Vagina (tissue), 2 donors: ENCODE measurements at regions not wholly inside any gene's neighbourhood (a gene's known extent, or its start where the extent isn't known, plus 50 kb on each side); places are given as distances from the start of the nearest gene placed in this dataset.

Experiments
- CTCF ChIP-seq, 3 experiments: fragments of 450-650 bp in 2 of 3; fragments of 200-600 bp in 1 of 3; sonication (generic) in 1 of 3; IDR thresholded peaks; one replicate each; pipeline ENCODE4 v1.5.1; 2017 to 2019; ENCODE audit warnings: antibody characterized with exemption in 3 of 3, mild to moderate bottlenecking in 2 of 3, moderate library complexity in 2 of 3
- POLR2A ChIP-seq, 2 donors: fragments of 450-650 bp; IDR thresholded peaks; one replicate each; pipeline ENCODE4 v1.6.1; 2017; ENCODE audit warnings: antibody characterized with exemption in 2 of 2, mild to moderate bottlenecking in 2 of 2, moderate library complexity in 2 of 2

- TF ChIP-seq CTCF (IDR thresholded peaks at IDR 0.05) (no peak), POLR2A (IDR thresholded peaks at IDR 0.05) (no peak)
Measured at GRCh38 chr15:98530570-98530969, 117.8 kb upstream of the IGF1R start.
